ENCODE measurements at regions not wholly inside any gene's neighbourhood (a gene's known extent, or its start where the extent isn't known, plus 50 kb on each side); places are given as distances from the start of the nearest gene placed in this dataset.
A peak's percentile ranks its signal among the peaks of the same experiment; 100 is the strongest.

DNA sequence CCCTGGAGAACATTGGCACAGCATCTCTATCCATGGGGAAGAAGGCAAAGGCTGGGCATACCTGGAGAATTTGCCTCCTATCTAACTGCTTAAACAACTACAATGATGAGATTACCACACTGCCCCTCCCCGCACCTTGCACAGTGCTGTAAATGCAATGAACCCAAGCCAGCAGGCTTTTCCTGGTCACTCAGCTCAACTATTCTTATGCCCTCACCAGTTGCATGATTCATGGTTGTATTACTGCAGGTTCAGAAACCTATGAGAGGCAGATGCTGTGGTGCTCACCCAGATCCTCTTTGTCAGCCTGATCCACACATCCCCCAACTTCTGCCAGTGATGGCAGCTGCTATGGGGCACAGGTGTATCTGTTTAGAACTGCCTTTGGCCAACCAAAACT, 77.7 kb upstream of the STAC start:
- Histone ChIP-seq H3K23me2 (ENCODE audit: low read depth, low read length) (no peaks in the 10 kb centered on the region), H3K4ac (replicated peaks; ENCODE audit: insufficient read length, low read depth, low read length) (no peak overlapping the region), H2BK12ac (ENCODE audit: low read depth, low read length) (no peak overlapping the region), H3K4me2 (ENCODE audit: insufficient read depth in 1 of 2, low read depth in 2 of 2, low read length in 2 of 2) (no peak overlapping the region), H2BK20ac (ENCODE audit: low read length) (no peak overlapping the region), H3K56ac (replicated peaks; ENCODE audit: insufficient read length, low read depth, low read length) (no peak overlapping the region), H3K4me1 (replicated peaks in 1 of 4; ENCODE audit: control insufficient read depth in 3 of 4, insufficient read depth in 4 of 4, low read length in 3 of 4) (0 out of 7 replicates have a peak, but pooled peaks cover 0 to 2% (median 0%) of the 10 kb centered on the region in 4 experiments), H2AK5ac (ENCODE audit: low read depth, low read length) (no peak overlapping the region; the same call in 1 of the 2 replicates), H2BK15ac (ENCODE audit: low read length) (no peak overlapping the region), H3K79me2 (ENCODE audit: control insufficient read depth in 1 of 2, insufficient read depth in 2 of 2, low read length in 2 of 2) (no peaks in the 10 kb centered on the region), H3K27ac (ENCODE audit: low read depth, low read length) (no peak overlapping the region), H2AFZ (ENCODE audit: low read length) (0 out of 2 replicates have a peak overlapping the region, but pooled peaks have one; percentile 6), H4K8ac (ENCODE audit: extremely low read depth, insufficient read depth, low read length) (no peak overlapping the region), H3K27me3 (replicated peaks in 1 of 4; ENCODE audit: control insufficient read depth in 3 of 4, extremely low read depth in 1 of 4, insufficient read depth in 3 of 4, low read length in 3 of 4) (no peaks in the 10 kb centered on the region), H2BK120ac (replicated peaks; ENCODE audit: low read depth, low read length) (no peak overlapping the region), H3K79me1 (ENCODE audit: low read depth, low read length) (no peaks in the 10 kb centered on the region), H3K4me3 (ENCODE audit: extremely low read depth in 1 of 4, insufficient read depth in 2 of 4, low read depth in 3 of 4, low read length in 4 of 4) (no peak overlapping the region), H2BK5ac (ENCODE audit: low read depth, low read length) (no peak overlapping the region), H4K20me1 (replicated peaks in 1 of 2; ENCODE audit: control insufficient read depth in 1 of 2, insufficient read depth in 2 of 2, low read length in 2 of 2) (no peaks in the 10 kb centered on the region), H3K9me3 (ENCODE audit: insufficient read depth in 2 of 2, low read depth in 1 of 2, low read length in 1 of 2) (no peaks in the 10 kb centered on the region), H4K5ac (ENCODE audit: insufficient read length, low read depth, low read length) (no peak overlapping the region), H4K91ac (replicated peaks; ENCODE audit: insufficient read length, low read length) (no peak overlapping the region), H3K23ac (ENCODE audit: insufficient read length) (no peak overlapping the region), H3K18ac (ENCODE audit: extremely low read depth, low read length) (no peak overlapping the region), H3K14ac (ENCODE audit: insufficient read length) (no peak overlapping the region), H3K36me3 (ENCODE audit: control insufficient read depth in 2 of 4, insufficient read depth in 4 of 4, low read length in 3 of 4) (no peaks in the 10 kb centered on the region), H3K9ac (replicated peaks in 1 of 4; ENCODE audit: extremely low read depth in 1 of 4, low read depth in 3 of 4, low read length in 3 of 4) (no peak overlapping the region)
- WGBS, 2 experiments (ENCODE audit: extremely low coverage in 1 of 2, insufficient coverage in 1 of 2, insufficient read length in 1 of 2, insufficient replicate concordance in 2 of 2, low coverage in 1 of 2, low lambda C conversion rate in 2 of 2, missing lambda C conversion rate in 1 of 2), result 86% methylated on average over 1 of the region's 1 CpG; no CpG with 5 or more reads in 1 of the 2 experiments
- POLR2A ChIA-PET (ENCODE audit: partially characterized antibody), result no interaction called here
- CTCF ChIA-PET (ENCODE audit: partially characterized antibody), result no interaction called here
- FAIRE-seq, result no peak
- DNase-seq (ENCODE audit: low read depth in 1 of 2, low spot score in 2 of 2), result no peak
- no peak for TF ChIP-seq NANOG (IDR thresholded peaks at IDR 0.05; ENCODE audit: insufficient read depth, low read depth, low read length, poor library complexity, severe bottlenecking)
- TF ChIP-seq BCL11A (IDR thresholded peaks at IDR 0.05; ENCODE audit: low read depth in 2 of 2, low read length in 2 of 2), result no peak
- TF ChIP-seq SUZ12 (IDR thresholded peaks at IDR 0.05; ENCODE audit: low read length), result no peak
- no peak for TF ChIP-seq SP2 (IDR thresholded peaks at IDR 0.05; ENCODE audit: low read length)
- no peak for TF ChIP-seq SIRT6 (IDR thresholded peaks at IDR 0.05; ENCODE audit: low read length)

Measured in H1 (cell line).